ENCODE measurements at regions not wholly inside any gene's neighbourhood (a gene's known extent, or its start where the extent isn't known, plus 50 kb on each side); places are given as distances from the start of the nearest gene placed in this dataset.

GRCh38 chr9:85290019-85290418 lies 451.7 kb downstream of the AGTPBP1 start:
- Histone ChIP-seq H3K36me3 (ENCODE audit: control insufficient read depth, low read depth, low read length) (no peaks in the 10 kb centered on the region), H3K9me3 (ENCODE audit: control insufficient read depth, low read depth, low read length) (no peaks in the 10 kb centered on the region), H3K4me3 (ENCODE audit: low read length) (no peak overlapping the region), H3K27ac (ENCODE audit: low read length) (no peak overlapping the region), H3K4me1 (ENCODE audit: control insufficient read depth, low read depth, low read length) (no peaks in the 10 kb centered on the region), H3K9ac (ENCODE audit: low read length) (no peak overlapping the region), H3K27me3 (ENCODE audit: control insufficient read depth, insufficient read depth, low read length) (no peaks in the 10 kb centered on the region)

- Histone ChIP-seq H3K4me1 (ENCODE audit: control insufficient read depth, low read depth, low read length) (no peaks in the 10 kb centered on the region), H3K9me3 (ENCODE audit: control insufficient read depth, low read depth, low read length) (no peaks in the 10 kb centered on the region), H3K27ac (ENCODE audit: low read length) (no peak overlapping the region), H3K9ac (ENCODE audit: low read length) (no peak overlapping the region), H3K27me3 (ENCODE audit: control insufficient read depth, insufficient read depth, low read length) (no peaks in the 10 kb centered on the region), H3K36me3 (ENCODE audit: control insufficient read depth, low read depth, low read length) (no peaks in the 10 kb centered on the region), H3K4me3 (ENCODE audit: low read length) (no peak overlapping the region)
These were observed 452.6 kb downstream of the AGTPBP1 start for GRCh38 chr9:85289142-85289541.

DNA sequence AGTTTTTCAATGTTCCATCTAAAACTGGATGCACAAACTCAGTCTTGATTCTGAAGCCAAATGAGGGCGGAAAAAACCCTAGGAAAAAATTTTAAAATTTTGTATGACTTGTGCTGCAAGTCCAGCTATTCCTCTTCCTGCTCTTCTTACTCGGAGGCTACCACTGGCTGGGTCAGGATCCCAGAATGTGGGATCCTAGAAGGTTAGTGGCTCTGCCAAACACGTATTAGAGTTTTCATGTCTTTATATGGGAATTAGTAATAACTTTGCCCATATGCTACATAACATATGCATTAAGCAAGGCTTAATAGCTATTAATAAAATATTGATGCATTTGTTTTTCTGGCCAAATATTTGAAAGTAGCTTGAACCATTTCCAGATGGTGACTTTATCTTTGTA lies 458.3 kb downstream of the AGTPBP1 start:
- Histone ChIP-seq H3K27ac (ENCODE audit: low read length) (no peak overlapping the region), H3K4me3 (ENCODE audit: low read length) (no peak overlapping the region), H3K36me3 (ENCODE audit: control insufficient read depth, low read depth, low read length) (no peaks in the 10 kb centered on the region), H3K4me1 (ENCODE audit: control insufficient read depth, low read depth, low read length) (peaks cover 10% of the 10 kb centered on the region), H3K9me3 (ENCODE audit: control insufficient read depth, low read depth, low read length) (no peaks in the 10 kb centered on the region), H3K27me3 (ENCODE audit: control insufficient read depth, insufficient read depth, low read length) (peaks cover 8% of the 10 kb centered on the region), H3K9ac (ENCODE audit: low read length) (no peak overlapping the region)

DNA sequence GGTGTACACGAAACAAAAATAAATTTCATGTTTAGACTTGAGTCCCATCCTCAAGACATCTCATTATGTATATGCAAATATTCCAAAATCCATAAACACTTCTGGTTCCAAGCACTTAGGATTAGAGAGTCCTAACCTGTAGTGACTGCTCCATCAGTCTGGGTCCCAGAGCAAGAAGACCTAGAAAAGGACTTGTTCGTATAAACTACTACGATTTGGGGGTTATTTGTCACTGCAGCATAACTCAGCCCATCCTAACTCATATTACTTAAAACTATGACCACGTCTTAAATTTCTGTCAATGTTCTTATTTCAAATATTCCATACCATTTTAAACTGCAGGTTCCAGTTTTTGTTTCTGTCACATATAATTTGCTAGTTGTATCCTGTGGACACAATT lies 463.0 kb downstream of the AGTPBP1 start:
- Histone ChIP-seq H3K4me3 (ENCODE audit: low read length) (no peak overlapping the region), H3K9me3 (ENCODE audit: control insufficient read depth, low read depth, low read length) (no peaks in the 10 kb centered on the region), H3K4me1 (ENCODE audit: control insufficient read depth, low read depth, low read length) (peaks cover 10% of the 10 kb centered on the region), H3K36me3 (ENCODE audit: control insufficient read depth, low read depth, low read length) (no peaks in the 10 kb centered on the region), H3K27ac (ENCODE audit: low read length) (no peak overlapping the region), H3K9ac (ENCODE audit: low read length) (no peak overlapping the region), H3K27me3 (ENCODE audit: control insufficient read depth, insufficient read depth, low read length) (peaks cover 8% of the 10 kb centered on the region)

GRCh38 chr9:85276741-85277140 lies 465.0 kb downstream of the AGTPBP1 start:
- Histone ChIP-seq H3K27ac (ENCODE audit: low read length) (no peak overlapping the region), H3K9me3 (ENCODE audit: control insufficient read depth, low read depth, low read length) (no peaks in the 10 kb centered on the region), H3K27me3 (ENCODE audit: control insufficient read depth, insufficient read depth, low read length) (peaks cover 4% of the 10 kb centered on the region), H3K9ac (ENCODE audit: low read length) (no peak overlapping the region), H3K4me3 (ENCODE audit: low read length) (no peak overlapping the region), H3K4me1 (ENCODE audit: control insufficient read depth, low read depth, low read length) (peaks cover 10% of the 10 kb centered on the region), H3K36me3 (ENCODE audit: control insufficient read depth, low read depth, low read length) (no peaks in the 10 kb centered on the region)

GRCh38 chr9:85269811-85270210 lies 471.9 kb downstream of the AGTPBP1 start:
- no peaks in the 10 kb centered on the region for H3K9me3 ChIP-seq (ENCODE audit: control insufficient read depth, low read depth, low read length)
- no peaks in the 10 kb centered on the region for H3K27me3 ChIP-seq (ENCODE audit: control insufficient read depth, insufficient read depth, low read length)
- H3K27ac ChIP-seq (ENCODE audit: low read length): no peak overlapping the region
- H3K36me3 ChIP-seq (ENCODE audit: control insufficient read depth, low read depth, low read length): no peaks in the 10 kb centered on the region
- no peak overlapping the region for H3K9ac ChIP-seq (ENCODE audit: low read length)
- no peak overlapping the region for H3K4me3 ChIP-seq (ENCODE audit: low read length)
- peaks cover 8% of the 10 kb centered on the region for H3K4me1 ChIP-seq (ENCODE audit: control insufficient read depth, low read depth, low read length)

DNA sequence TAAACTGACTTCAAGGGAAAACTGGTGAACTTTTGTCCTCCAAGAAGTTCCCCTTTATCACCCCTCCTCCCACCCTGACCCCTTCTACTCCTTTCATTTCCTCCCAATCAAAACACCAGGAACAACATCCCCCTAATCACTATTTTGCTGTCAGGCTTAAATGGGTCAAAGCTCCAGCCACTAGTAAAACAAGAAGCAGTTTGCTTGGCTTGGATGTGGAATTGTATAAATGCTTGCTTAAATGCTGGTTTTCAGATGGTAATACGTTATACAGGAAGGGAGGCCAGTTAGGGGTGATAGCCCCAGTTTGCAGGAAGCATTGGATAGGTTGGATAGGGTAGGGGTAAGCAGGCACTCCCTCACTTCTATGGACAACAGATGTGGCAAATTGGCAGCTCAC lies 473.6 kb downstream of the AGTPBP1 start:
- no peak overlapping the region for H3K4me3 ChIP-seq (ENCODE audit: low read length)
- H3K27me3 ChIP-seq (ENCODE audit: control insufficient read depth, insufficient read depth, low read length): no peaks in the 10 kb centered on the region
- no peak overlapping the region for H3K27ac ChIP-seq (ENCODE audit: low read length)
- no peaks in the 10 kb centered on the region for H3K9me3 ChIP-seq (ENCODE audit: control insufficient read depth, low read depth, low read length)
- no peaks in the 10 kb centered on the region for H3K36me3 ChIP-seq (ENCODE audit: control insufficient read depth, low read depth, low read length)
- peaks cover 8% of the 10 kb centered on the region for H3K4me1 ChIP-seq (ENCODE audit: control insufficient read depth, low read depth, low read length)
- no peak overlapping the region for H3K9ac ChIP-seq (ENCODE audit: low read length)

GRCh38 chr9:85264695-85265094 lies 477.1 kb downstream of the AGTPBP1 start:
- H3K4me3 ChIP-seq (ENCODE audit: low read length): no peak overlapping the region
- no peak overlapping the region for H3K9ac ChIP-seq (ENCODE audit: low read length)
- no peaks in the 10 kb centered on the region for H3K9me3 ChIP-seq (ENCODE audit: control insufficient read depth, low read depth, low read length)
- no peaks in the 10 kb centered on the region for H3K27me3 ChIP-seq (ENCODE audit: control insufficient read depth, insufficient read depth, low read length)
- H3K36me3 ChIP-seq (ENCODE audit: control insufficient read depth, low read depth, low read length): no peaks in the 10 kb centered on the region
- peaks cover 8% of the 10 kb centered on the region for H3K4me1 ChIP-seq (ENCODE audit: control insufficient read depth, low read depth, low read length)
- no peak overlapping the region for H3K27ac ChIP-seq (ENCODE audit: low read length)

- Histone ChIP-seq H3K27me3 (ENCODE audit: control insufficient read depth, insufficient read depth, low read length) (no peaks in the 10 kb centered on the region), H3K9ac (ENCODE audit: low read length) (no peak overlapping the region), H3K27ac (ENCODE audit: low read length) (no peak overlapping the region), H3K4me1 (ENCODE audit: control insufficient read depth, low read depth, low read length) (peaks cover 7% of the 10 kb centered on the region), H3K4me3 (ENCODE audit: low read length) (no peak overlapping the region), H3K9me3 (ENCODE audit: control insufficient read depth, low read depth, low read length) (no peaks in the 10 kb centered on the region), H3K36me3 (ENCODE audit: control insufficient read depth, low read depth, low read length) (no peaks in the 10 kb centered on the region)
These were observed 478.5 kb downstream of the AGTPBP1 start for GRCh38 chr9:85263288-85263687.

DNA sequence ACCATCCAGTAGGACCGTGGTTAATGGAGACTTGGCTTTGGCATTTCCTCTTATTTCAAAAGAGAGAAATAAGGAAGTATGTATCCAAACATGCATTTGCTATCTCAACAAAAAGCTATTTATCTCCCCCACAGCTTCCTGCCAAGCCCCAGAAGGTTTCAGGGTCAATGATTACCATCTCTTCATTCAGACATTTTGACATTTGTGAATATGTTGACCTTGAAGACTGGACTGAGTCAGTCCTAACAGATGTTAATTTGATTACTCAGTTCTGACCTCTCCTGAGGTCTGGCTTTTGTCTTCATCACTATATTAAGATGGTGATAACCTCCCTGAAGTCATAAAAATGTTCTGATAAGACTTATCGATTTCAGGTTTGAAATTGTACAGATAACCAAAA lies 479.4 kb downstream of the AGTPBP1 start:
- Histone ChIP-seq H3K27ac (ENCODE audit: low read length) (no peak overlapping the region), H3K4me3 (ENCODE audit: low read length) (no peak overlapping the region), H3K27me3 (ENCODE audit: control insufficient read depth, insufficient read depth, low read length) (no peaks in the 10 kb centered on the region), H3K4me1 (ENCODE audit: control insufficient read depth, low read depth, low read length) (no peaks in the 10 kb centered on the region), H3K9ac (ENCODE audit: low read length) (no peak overlapping the region), H3K36me3 (ENCODE audit: control insufficient read depth, low read depth, low read length) (no peaks in the 10 kb centered on the region), H3K9me3 (ENCODE audit: control insufficient read depth, low read depth, low read length) (no peaks in the 10 kb centered on the region)

DNA sequence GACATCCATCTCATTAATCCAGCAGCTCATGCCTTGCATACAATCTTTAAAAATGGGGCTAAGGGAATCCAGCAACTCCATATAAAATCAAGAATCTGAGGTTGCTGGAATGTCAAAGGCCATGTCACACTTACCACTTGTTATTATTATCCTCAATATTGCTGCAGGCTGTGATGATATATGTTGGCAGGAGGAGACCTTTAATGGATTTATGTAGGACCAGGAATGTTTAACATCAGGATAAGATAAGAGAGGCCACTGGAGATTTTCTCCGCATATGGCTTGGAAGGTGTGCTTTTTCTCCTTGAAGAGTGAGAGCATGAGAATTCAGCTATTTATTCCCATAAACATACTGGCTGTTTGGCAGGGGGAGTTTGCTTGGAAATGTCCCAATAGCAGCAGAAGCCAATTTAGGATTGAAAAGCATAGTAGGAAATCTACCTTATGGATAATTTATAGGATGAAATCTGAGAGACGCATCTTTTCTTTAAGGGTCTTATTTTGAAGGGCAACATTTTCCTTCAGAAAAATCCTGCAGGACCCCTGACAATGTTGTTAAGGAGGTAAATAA lies 481.4 kb downstream of the AGTPBP1 start:
- Histone ChIP-seq H3K36me3 (ENCODE audit: control insufficient read depth, low read depth, low read length) (no peaks in the 10 kb centered on the region), H3K9ac (ENCODE audit: low read length) (no peak overlapping the region), H3K27me3 (ENCODE audit: control insufficient read depth, insufficient read depth, low read length) (no peaks in the 10 kb centered on the region), H3K4me1 (ENCODE audit: control insufficient read depth, low read depth, low read length) (no peaks in the 10 kb centered on the region), H3K27ac (ENCODE audit: low read length) (no peak overlapping the region), H3K9me3 (ENCODE audit: control insufficient read depth, low read depth, low read length) (no peaks in the 10 kb centered on the region), H3K4me3 (ENCODE audit: low read length) (no peak overlapping the region)

DNA sequence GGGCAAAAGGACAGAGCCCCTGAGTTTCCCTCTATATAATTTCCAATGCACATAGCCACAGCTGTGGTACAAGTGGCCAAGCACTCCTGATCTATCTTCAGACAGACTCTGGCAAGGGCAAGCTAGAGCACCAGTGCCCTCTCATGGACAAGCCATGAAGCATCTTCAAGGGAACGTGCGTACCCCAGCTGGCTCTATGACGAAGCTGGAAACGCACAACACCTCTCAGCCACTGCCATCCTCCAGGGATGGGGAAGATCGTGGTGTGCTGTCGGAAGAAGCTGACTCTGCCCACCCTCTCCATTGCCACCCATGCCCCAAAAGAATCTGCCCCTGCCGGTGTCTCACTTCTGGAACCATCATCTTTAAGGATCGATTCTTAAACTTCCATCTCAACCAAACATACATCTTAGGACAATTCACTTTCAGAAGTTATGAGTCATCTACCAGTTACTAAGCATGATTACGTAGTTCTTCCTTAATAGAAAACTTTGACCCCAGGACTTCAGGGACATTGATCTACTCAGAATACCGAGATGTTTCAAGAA lies 482.9 kb downstream of the AGTPBP1 start:
- Histone ChIP-seq H3K36me3 (ENCODE audit: control insufficient read depth, low read depth, low read length) (no peaks in the 10 kb centered on the region), H3K4me1 (ENCODE audit: control insufficient read depth, low read depth, low read length) (no peaks in the 10 kb centered on the region), H3K27me3 (ENCODE audit: control insufficient read depth, insufficient read depth, low read length) (no peaks in the 10 kb centered on the region), H3K4me3 (ENCODE audit: low read length) (no peak overlapping the region), H3K9ac (ENCODE audit: low read length) (no peak overlapping the region), H3K9me3 (ENCODE audit: control insufficient read depth, low read depth, low read length) (no peaks in the 10 kb centered on the region), H3K27ac (ENCODE audit: low read length) (no peak overlapping the region)
